HepG2 (cell line): ENCODE measurements at regions not wholly inside any gene's neighbourhood (a gene's known extent, or its start where the extent isn't known, plus 50 kb on each side); places are given as distances from the start of the nearest gene placed in this dataset.

Experiments
- ATAC-seq: fragments of 200-7000 bp; cut with Tn5 transposase; 3 replicates; pipeline ENCODE4 v1.9.1; 2020; ENCODE audit warnings: mild to moderate bottlenecking, moderate library complexity
- BruUV-seq: library from RNA; stranded (reverse); fragments of 400-500 nt; replicated peaks from 2 replicates; lab custom pipeline; 2021; lab: Mats Ljungman, UMichigan
- CTCF ChIA-PET: fragments of 300-600 bp; formaldehyde crosslinking; extraction: SDS; loops from one replicate; lab custom pipeline; 2021; ENCODE audit warnings: low total read pairs, inconsistent platforms, low intra/inter-chr PET ratio; lab: Yijun Ruan, JAX
- POLR2A ChIA-PET: fragments of 350-600 bp; sonication (Branson Sonifier 250); formaldehyde crosslinking; loops from one replicate; lab custom pipeline; 2020; ENCODE audit warnings: antibody characterized with exemption, inconsistent platforms; lab: Yijun Ruan, JAX
- DNase-seq: peaks from one replicate; pipeline ENCODE4 v3.0.0-alpha.2; 2015; ENCODE audit warnings: low spot score
- FAIRE-seq: peaks from 3 replicates; lab custom pipeline; 2011; peaks lifted over from hg19 to GRCh38; lab: Jason Lieb, UNC
- H2AFZ ChIP-seq: one replicate; pipeline ENCODE4 v1.6.1; 2011; ENCODE audit warnings: low read length, inconsistent platforms
- H3K27ac ChIP-seq: fragments of 300-600 bp; 3 replicates; pipeline ENCODE4 v1.8.0; 2011; ENCODE audit warnings: mixed run types, mild to moderate bottlenecking, mixed read lengths, low read length, inconsistent platforms; ENCODE audit not compliant: insufficient read depth; ENCODE audit errors: extremely low read length
- H3K27me3 ChIP-seq, 2 experiments: fragments of 200-600 bp in 1 of 2; 2 replicates in 1 of 2; 3 replicates in 1 of 2; pipeline versions ENCODE4 v1.6.0 to v1.8.0; 2011; ENCODE audit warnings: low read length in 2 of 2, mild to moderate bottlenecking in 2 of 2, moderate library complexity in 2 of 2, inconsistent platforms in 1 of 2; ENCODE audit not compliant: insufficient read depth in 2 of 2, control insufficient read depth in 1 of 2
- H3K36me3 ChIP-seq, 2 experiments: fragments of 200-600 bp in 1 of 2; replicated peaks in 1 of 2; 2 replicates in 1 of 2; 3 replicates in 1 of 2; pipeline versions ENCODE4 v1.5.1 to v1.8.0; 2011; ENCODE audit warnings: low read length in 2 of 2, inconsistent platforms in 1 of 2; ENCODE audit not compliant: insufficient read depth in 2 of 2, control insufficient read depth in 1 of 2
- H3K4me1 ChIP-seq: 2 replicates; pipeline ENCODE4 v1.5.1; 2012; ENCODE audit warnings: low read length, inconsistent platforms; ENCODE audit not compliant: insufficient read depth
- H3K4me2 ChIP-seq: 2 replicates; pipeline ENCODE4 v1.6.0; 2011; ENCODE audit warnings: low read depth, low read length, inconsistent platforms
- H3K4me3 ChIP-seq, 3 experiments: fragments of 200-600 bp in 1 of 3; sonication (generic), shearing (Covaris generic) in 1 of 3; replicated peaks in 1 of 3; 2 replicates each; pipeline ENCODE4 v1.5.1; 2011 to 2016; ENCODE audit warnings: low read length in 3 of 3, inconsistent platforms in 2 of 3, low read depth in 2 of 3, mild to moderate bottlenecking in 2 of 3, control low read depth in 1 of 3, mixed read lengths in 1 of 3; ENCODE audit not compliant: insufficient read depth in 1 of 3
- H3K79me2 ChIP-seq: one replicate; pipeline ENCODE4 v1.6.1; 2011; ENCODE audit warnings: low read length, inconsistent platforms; ENCODE audit not compliant: insufficient read depth
- H3K9ac ChIP-seq: 2 replicates; pipeline ENCODE4 v1.6.0; 2011; ENCODE audit warnings: mild to moderate bottlenecking, low read depth, low read length, inconsistent platforms; ENCODE audit not compliant: insufficient read depth
- H3K9me3 ChIP-seq: 2 replicates; pipeline ENCODE4 v1.5.1; 2012; ENCODE audit warnings: mild to moderate bottlenecking, low read length
- H4K20me1 ChIP-seq: 2 replicates; pipeline ENCODE4 v1.6.0; 2011; ENCODE audit warnings: inconsistent platforms, mild to moderate bottlenecking, low read length, moderate library complexity; ENCODE audit not compliant: insufficient read depth
- DR1 ChIP-seq: sonication (generic); formaldehyde crosslinking; IDR thresholded peaks from 2 replicates; pipeline ENCODE4 v1.8.0; 2021; ENCODE audit warnings: mild to moderate bottlenecking, missing genetic modification reagents, inconsistent platforms
- HNRNPH1 ChIP-seq: fragments of 200-400 bp; formaldehyde crosslinking; optimal IDR thresholded peaks from 2 replicates; pipeline ENCODE3; 2017; ENCODE audit warnings: mild to moderate bottlenecking, low read depth, low read length
- HOXD1 ChIP-seq: sonication (generic); formaldehyde crosslinking; IDR thresholded peaks from 2 replicates; pipeline ENCODE4 v1.5.0; 2020; ENCODE audit warnings: missing genetic modification reagents
- MEIS2 ChIP-seq: sonication (generic); formaldehyde crosslinking; IDR thresholded peaks from 2 replicates; pipeline ENCODE4 v1.9.0; 2021; ENCODE audit warnings: mild to moderate bottlenecking, missing genetic modification reagents
- NFE2 ChIP-seq: sonication (generic); formaldehyde crosslinking; IDR thresholded peaks from 2 replicates; pipeline ENCODE4 v1.4.0; 2020; ENCODE audit warnings: missing genetic modification reagents
- NRL ChIP-seq: sonication (generic); formaldehyde crosslinking; IDR thresholded peaks from 2 replicates; pipeline ENCODE4 v1.5.0; 2020; ENCODE audit warnings: missing genetic modification reagents, mild to moderate bottlenecking, moderate library complexity, borderline replicate concordance
- PPARG ChIP-seq: conservative IDR thresholded peaks from 2 replicates; pipeline ENCODE4 v1.6.1; 2016; ENCODE audit warnings: missing biosample characterization, missing genetic modification reagents
- SIX4 ChIP-seq: sonication (generic); formaldehyde crosslinking; IDR thresholded peaks from 2 replicates; pipeline ENCODE4 v1.4.0; 2020; ENCODE audit warnings: missing genetic modification reagents
- SRSF9 ChIP-seq: fragments of 200-400 bp; formaldehyde crosslinking; IDR thresholded peaks from 2 replicates; pipeline ENCODE4 v1.6.1; 2018; ENCODE audit warnings: borderline replicate concordance, mild to moderate bottlenecking, low read depth, low read length; ENCODE audit not compliant: insufficient read depth, poor library complexity, severe bottlenecking
- SUZ12 ChIP-seq: fragments of 150-350 bp; IDR thresholded peaks from 2 replicates; pipeline ENCODE4 v1.6.1; 2014; ENCODE audit warnings: low read depth, low read length
- TBX2 ChIP-seq: sonication (generic); formaldehyde crosslinking; IDR thresholded peaks from 2 replicates; pipeline ENCODE4 v1.5.0; 2020; ENCODE audit warnings: missing genetic modification reagents, mild to moderate bottlenecking, borderline replicate concordance
- TSC22D2 ChIP-seq: sonication (generic); formaldehyde crosslinking; IDR thresholded peaks from 2 replicates; pipeline ENCODE4 v1.5.1; 2020; ENCODE audit warnings: missing genetic modification reagents, mild to moderate bottlenecking, borderline replicate concordance
- U2AF2 ChIP-seq: fragments of 200-400 bp; formaldehyde crosslinking; IDR thresholded peaks from 2 replicates; pipeline ENCODE4 v1.6.1; 2017; ENCODE audit warnings: low read depth, mild to moderate bottlenecking, low read length
- ZMYM3 ChIP-seq: sonication (generic); formaldehyde crosslinking; IDR thresholded peaks from 2 replicates; pipeline ENCODE4 v1.5.1; 2020; ENCODE audit warnings: mild to moderate bottlenecking, missing genetic modification reagents
- ZNF253 ChIP-seq: sonication (generic); formaldehyde crosslinking; IDR thresholded peaks from 2 replicates; pipeline ENCODE4 v1.8.0; 2022; ENCODE audit warnings: mild to moderate bottlenecking, missing genetic modification reagents, borderline replicate concordance
- ZNF30 ChIP-seq: sonication (generic); formaldehyde crosslinking; IDR thresholded peaks from 2 replicates; pipeline ENCODE4 v1.5.0; 2020; ENCODE audit warnings: mild to moderate bottlenecking, missing genetic modification reagents
- ZNF317 ChIP-seq: sonication (generic); formaldehyde crosslinking; IDR thresholded peaks from 2 replicates; pipeline ENCODE4 v1.5.0; 2020; ENCODE audit warnings: mild to moderate bottlenecking, missing genetic modification reagents
- ZNF644 ChIP-seq: IDR thresholded peaks from 2 replicates; pipeline ENCODE4 v1.6.1; 2016; ENCODE audit warnings: low read depth
- ZNF777 ChIP-seq: sonication (generic); formaldehyde crosslinking; IDR thresholded peaks from 2 replicates; pipeline ENCODE4 v1.4.0; 2020; ENCODE audit warnings: missing genetic modification reagents
- ZNF780A ChIP-seq: sonication (generic); formaldehyde crosslinking; IDR thresholded peaks from 2 replicates; pipeline ENCODE4 v1.8.0; 2022; ENCODE audit warnings: mild to moderate bottlenecking, missing genetic modification reagents, moderate library complexity
- ZSCAN25 ChIP-seq: sonication (generic); formaldehyde crosslinking; IDR thresholded peaks from 2 replicates; pipeline ENCODE4 v1.8.0; 2022; ENCODE audit warnings: mild to moderate bottlenecking, missing genetic modification reagents
- WGBS: methylation state at CpG from one replicate; pipeline ENCODE4 v1.1.6; 2017; ENCODE audit warnings: low lambda C conversion rate; 5-methylcytosine and 5-hydroxymethylcytosine counted together
- in situ Hi-C: cut with HindIII; loops from 2 replicates; pipeline ENCODE4 v1.10.0; 2017; ENCODE audit warnings: low pct_unique_long_range_greater_than_20kb; ENCODE audit not compliant: extremely low pct_ligation_motif_present
- intact Hi-C: fragments of 100-400 bp; cut with micrococcal nuclease; formaldehyde crosslinking; loops from one replicate; pipeline ENCODE4 v1.10.0; 2022; ENCODE audit not compliant: unreplicated experiment

DNA sequence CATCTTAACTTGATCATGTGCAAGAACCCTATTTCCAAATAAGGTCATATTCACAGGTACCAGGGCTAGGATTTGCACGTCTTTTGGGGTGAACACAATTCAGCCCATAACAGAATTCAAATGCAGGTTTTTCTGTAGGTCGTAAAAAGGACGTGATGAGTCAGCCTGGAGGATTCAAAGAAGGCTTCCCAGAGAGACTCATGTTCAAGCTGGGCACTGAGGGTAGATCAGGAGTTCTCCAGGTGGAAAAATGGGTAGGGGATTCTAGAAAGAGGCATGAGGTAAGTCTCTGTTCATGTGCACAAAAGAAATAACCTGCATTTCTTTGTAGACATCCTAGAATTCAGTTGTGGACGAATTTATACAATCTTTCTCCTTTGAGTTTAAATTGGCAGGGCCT is 160.4 kb downstream of the RPS24 start:
- in situ Hi-C loops, result no loop called here
- Histone ChIP-seq H2AFZ (no peak overlapping the region), H3K9me3 (no peaks in the 10 kb centered on the region; the same call in 1 of the 2 replicates), H3K27me3 (peaks cover 3 to 14% of the 10 kb centered on the region in 2 experiments; a peak in 3 of 5 replicates), H3K79me2 (no peaks in the 10 kb centered on the region), H3K36me3 (no peaks in the 10 kb centered on the region), H3K9ac (no peak overlapping the region), H3K4me1 (no peaks in the 10 kb centered on the region), H3K4me2 (no peak overlapping the region), H3K27ac (no peak overlapping the region), H4K20me1 (no peaks in the 10 kb centered on the region), H3K4me3 (no peak overlapping the region)
- no peak for ATAC-seq
- WGBS, result 8% methylated on average over 4 of the region's 4 CpGs
- CTCF ChIA-PET, result no interaction called here
- no peak for DNase-seq
- no TSS peak for BruUV-seq
- TF ChIP-seq TSC22D2 (CRISPR knock-in tag) (no peak), HNRNPH1 (no peak), NFE2 (CRISPR knock-in tag) (no peak), ZSCAN25 (CRISPR knock-in tag) (no peak), SIX4 (no peak), U2AF2 (no peak), ZNF317 (no peak), ZNF777 (CRISPR knock-in tag) (no peak)
- intact Hi-C loops, result loop anchor here (5.0 kb wide), 1 partner anchor 748 kb away; no protein-coding TSS in a partner anchor
- POLR2A ChIA-PET, result no interaction called here
- no peak for FAIRE-seq

DNA sequence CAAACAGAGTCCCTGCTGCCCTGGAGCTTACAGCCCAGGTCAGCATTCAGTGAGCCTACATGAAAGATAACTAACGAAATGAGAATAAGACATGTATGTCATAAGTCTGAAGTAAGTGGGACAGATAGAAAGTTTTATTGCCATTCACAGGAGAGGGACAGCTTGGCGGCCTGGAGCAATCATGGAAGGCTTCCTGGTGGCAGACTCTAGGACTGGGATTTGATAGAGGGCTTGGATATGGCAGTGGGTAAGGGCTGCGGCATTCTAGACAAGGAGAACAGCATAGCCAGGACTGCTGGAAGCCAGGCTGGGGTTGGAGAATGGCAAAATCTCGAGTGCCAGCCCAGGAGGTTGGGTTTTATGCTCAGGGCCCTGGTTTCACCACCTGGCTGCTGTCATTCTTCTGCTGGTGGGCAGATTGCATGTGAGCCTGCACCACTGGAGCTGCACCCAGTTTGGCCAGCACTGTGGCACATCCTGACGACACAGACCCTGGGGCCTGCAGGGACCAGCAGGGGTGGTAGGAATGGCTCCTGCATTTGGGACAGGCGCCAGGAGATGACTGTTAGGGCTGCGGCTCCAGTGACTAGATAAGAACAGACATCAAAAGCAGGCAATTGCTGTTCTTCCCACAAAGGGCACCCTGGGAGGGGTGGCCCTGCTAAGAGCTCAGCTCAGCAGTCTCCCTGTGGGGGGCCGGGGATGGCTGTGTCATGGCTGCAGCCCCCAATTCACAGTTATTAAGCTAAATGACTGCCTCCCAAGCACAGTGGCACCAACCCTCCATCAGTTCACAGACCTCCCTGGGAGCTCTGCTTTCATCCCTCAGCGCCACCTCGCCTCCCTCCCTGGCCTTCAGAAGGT is 161.1 kb downstream of the RPS24 start:
- H3K79me2 ChIP-seq, result no peaks in the 10 kb centered on the region
- DNase-seq, result no peak
- H4K20me1 ChIP-seq, result no peaks in the 10 kb centered on the region
- no peak for FAIRE-seq
- no peak overlapping the region for H3K4me2 ChIP-seq
- WGBS, result 9% methylated on average over 4 of the region's 10 CpGs
- H3K27me3 ChIP-seq, result peaks cover 3 to 14% of the 10 kb centered on the region in 2 experiments; a peak in 3 of 5 replicates
- CTCF ChIA-PET, result no interaction called here
- no peak overlapping the region for H3K27ac ChIP-seq
- in situ Hi-C loops, result no loop called here
- H3K9me3 ChIP-seq, result no peaks in the 10 kb centered on the region; the same call in 1 of the 2 replicates
- no peaks in the 10 kb centered on the region for H3K36me3 ChIP-seq
- POLR2A ChIA-PET, result no interaction called here
- H3K4me1 ChIP-seq, result no peaks in the 10 kb centered on the region
- no peak overlapping the region for H3K9ac ChIP-seq
- no TSS peak for BruUV-seq
- no peak for ATAC-seq
- no peak overlapping the region for H3K4me3 ChIP-seq
- H2AFZ ChIP-seq, result no peak overlapping the region
- intact Hi-C loops, result loop anchor here (5.0 kb wide), 1 partner anchor 748 kb away; no protein-coding TSS in a partner anchor
- TF ChIP-seq ZNF253 (CRISPR knock-in tag), result no peak
- TF ChIP-seq MEIS2 (CRISPR knock-in tag), result no peak
- no peak for TF ChIP-seq ZNF644 (CRISPR knock-in tag)
- TF ChIP-seq DR1, result no peak
- TF ChIP-seq NRL (CRISPR knock-in tag), result no peak
- no peak for TF ChIP-seq ZNF780A
- no peak for TF ChIP-seq ZNF30 (CRISPR knock-in tag)
- no peak for TF ChIP-seq HOXD1 (CRISPR knock-in tag)
- no peak for TF ChIP-seq SRSF9
- no peak for TF ChIP-seq PPARG (CRISPR knock-in tag)
- TF ChIP-seq ZMYM3 (CRISPR knock-in tag), result no peak
- TF ChIP-seq SUZ12, result no peak
- TF ChIP-seq TBX2, result no peak
